WTC11 (cell line): ENCODE measurements at regions not wholly inside any gene's neighbourhood (a gene's known extent, or its start where the extent isn't known, plus 50 kb on each side); places are given as distances from the start of the nearest gene placed in this dataset.

Experiments
- ATAC-seq: fragments of 200-7000 bp; cut with Tn5 transposase; 2 replicates; pipeline ENCODE4 v1.10.0; 2021; ENCODE audit warnings: mild to moderate bottlenecking, moderate library complexity
- CTCF ChIA-PET: fragments of 300-600 bp; sonication (Branson Sonifier 250); formaldehyde crosslinking; loops from one replicate; lab custom pipeline; 2021; ENCODE audit warnings: antibody characterized with exemption; lab: Charles Lee
- POLR2A ChIA-PET: fragments of 350-600 bp; sonication (Branson Sonifier 250); formaldehyde crosslinking; loops from one replicate; lab custom pipeline; 2021; ENCODE audit warnings: antibody characterized with exemption; lab: Charles Lee
- DNase-seq: peaks from one replicate; pipeline ENCODE4 v3.0.0; 2021; ENCODE audit warnings: low spot score
- H3K27ac Mint-ChIP-seq: 2 replicates; pipeline ENCODE4 v1.8.0; 2021; ENCODE audit warnings: mixed read lengths
- H3K27me3 Mint-ChIP-seq: 2 replicates; pipeline ENCODE4 v1.8.0; 2021; ENCODE audit warnings: low read depth, mild to moderate bottlenecking, moderate library complexity, mixed read lengths
- H3K36me3 Mint-ChIP-seq: 2 replicates; pipeline ENCODE4 v1.8.0; 2021; ENCODE audit warnings: mixed read lengths
- H3K4me1 Mint-ChIP-seq: 2 replicates; pipeline ENCODE4 v1.8.0; 2022; ENCODE audit warnings: mixed read lengths
- H3K4me3 Mint-ChIP-seq: 2 replicates; pipeline ENCODE4 v1.8.0; 2021; ENCODE audit warnings: mild to moderate bottlenecking, moderate library complexity, mixed read lengths
- H3K9me3 Mint-ChIP-seq: 2 replicates; pipeline ENCODE4 v1.8.0; 2021; ENCODE audit warnings: mixed read lengths
- ATF1 ChIP-seq: sonication (generic); formaldehyde crosslinking; IDR thresholded peaks from 2 replicates; pipeline ENCODE4 v1.8.1; 2023; ENCODE audit warnings: mild to moderate bottlenecking, moderate library complexity, missing genetic modification reagents
- CREM ChIP-seq: sonication (generic); formaldehyde crosslinking; IDR thresholded peaks from 2 replicates; pipeline ENCODE4 v1.8.1; 2022; ENCODE audit warnings: mild to moderate bottlenecking, missing genetic modification reagents, moderate library complexity
- FOXJ3 ChIP-seq: sonication (generic); formaldehyde crosslinking; IDR thresholded peaks from 2 replicates; pipeline ENCODE4 v1.9.0; 2021; ENCODE audit warnings: missing genetic modification reagents, mild to moderate bottlenecking, borderline replicate concordance
- FOXK1 ChIP-seq: sonication (generic); formaldehyde crosslinking; IDR thresholded peaks from 2 replicates; pipeline ENCODE4 v1.8.0; 2022; ENCODE audit warnings: mild to moderate bottlenecking, moderate library complexity, missing genetic modification reagents
- MYBL2 ChIP-seq: sonication (generic); formaldehyde crosslinking; IDR thresholded peaks from 2 replicates; pipeline ENCODE4 v1.8.1; 2023; ENCODE audit warnings: mild to moderate bottlenecking, moderate library complexity, missing genetic modification reagents
- NR3C1 ChIP-seq: sonication (generic); formaldehyde crosslinking; conservative IDR thresholded peaks from 2 replicates; pipeline ENCODE4 v1.8.1; 2023; ENCODE audit warnings: low read depth, mild to moderate bottlenecking, missing genetic modification reagents
- RORB ChIP-seq: fragments of 250-450 bp; sonication (Bioruptor Pico); IDR thresholded peaks from 2 replicates; pipeline ENCODE4 v1.9.0; 2021; ENCODE audit warnings: mild to moderate bottlenecking
- TCF7 ChIP-seq: sonication (generic); formaldehyde crosslinking; IDR thresholded peaks from 2 replicates; pipeline ENCODE4 v1.8.0; 2022; ENCODE audit warnings: mild to moderate bottlenecking, low read depth, missing genetic modification reagents, moderate library complexity
- TP53 ChIP-seq: sonication (generic); formaldehyde crosslinking; IDR thresholded peaks from 2 replicates; pipeline ENCODE4 v1.8.1; 2023; ENCODE audit warnings: mild to moderate bottlenecking, missing genetic modification reagents
- ZNF138 ChIP-seq: sonication (generic); formaldehyde crosslinking; conservative IDR thresholded peaks from 2 replicates; pipeline ENCODE4 v1.8.1; 2022; ENCODE audit warnings: mild to moderate bottlenecking, moderate library complexity, missing genetic modification reagents
- ZNF232 ChIP-seq: sonication (generic); formaldehyde crosslinking; IDR thresholded peaks from 2 replicates; pipeline ENCODE4 v1.8.0; 2022; ENCODE audit warnings: mild to moderate bottlenecking, missing genetic modification reagents
- ZNF671 ChIP-seq: fragments of 250-450 bp; sonication (Bioruptor Pico); IDR thresholded peaks from 2 replicates; pipeline ENCODE4 v1.8.0; 2021; ENCODE audit warnings: mild to moderate bottlenecking
- TF ChIP-seq, protein P1 (sequence below): sonication (generic); formaldehyde crosslinking; IDR thresholded peaks from 2 replicates; pipeline ENCODE4 v1.8.0; 2022; ENCODE audit warnings: missing genetic modification reagents
- TF ChIP-seq, protein P2 (sequence below): fragments of 200-600 bp; IDR thresholded peaks from 2 replicates; pipeline ENCODE4 v1.8.0; 2022; ENCODE audit warnings: antibody characterized with exemption
- TF ChIP-seq, protein P3 (sequence below): sonication (generic); formaldehyde crosslinking; IDR thresholded peaks from 2 replicates; pipeline ENCODE4 v1.8.0; 2022; ENCODE audit warnings: mild to moderate bottlenecking, missing genetic modification reagents
- TF ChIP-seq, protein P4 (sequence below): fragments of 250-450 bp; sonication (Bioruptor Pico); IDR thresholded peaks from 2 replicates; pipeline ENCODE4 v1.8.0; 2021; ENCODE audit warnings: mild to moderate bottlenecking
- TF ChIP-seq, protein P5 (sequence below): fragments of 250-450 bp; sonication (Bioruptor Pico); IDR thresholded peaks from 2 replicates; pipeline ENCODE4 v1.9.0; 2021; ENCODE audit warnings: mild to moderate bottlenecking
- TF ChIP-seq, protein P6 (sequence below): sonication (generic); formaldehyde crosslinking; IDR thresholded peaks from 2 replicates; pipeline ENCODE4 v1.8.0; 2022; ENCODE audit warnings: mild to moderate bottlenecking, missing genetic modification reagents
- TF ChIP-seq, protein P7 (sequence below): sonication (generic); formaldehyde crosslinking; IDR thresholded peaks from 2 replicates; pipeline ENCODE4 v1.8.1; 2023; ENCODE audit warnings: mild to moderate bottlenecking, missing genetic modification reagents, moderate library complexity

DNA sequence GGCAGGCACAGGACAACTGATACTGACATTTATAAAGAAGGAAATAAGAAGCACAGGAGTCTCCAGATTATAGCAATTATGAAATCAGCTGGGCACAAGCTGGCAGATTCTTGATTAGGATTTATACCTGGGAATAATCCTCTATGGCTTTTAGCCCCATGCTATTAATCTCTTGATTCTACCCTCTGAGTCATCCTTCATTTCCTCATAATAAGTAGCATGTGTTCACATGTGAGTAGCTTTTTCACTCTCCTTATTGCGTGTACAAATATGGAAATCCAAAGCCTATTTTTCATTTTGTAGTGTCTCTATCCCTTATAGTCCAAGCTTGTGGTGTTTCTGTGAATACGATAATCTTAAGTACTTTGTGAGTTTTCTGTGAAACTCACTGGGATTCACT, 185.0 kb upstream of the PRLR start (continued):
- TF ChIP-seq, protein P1, sequence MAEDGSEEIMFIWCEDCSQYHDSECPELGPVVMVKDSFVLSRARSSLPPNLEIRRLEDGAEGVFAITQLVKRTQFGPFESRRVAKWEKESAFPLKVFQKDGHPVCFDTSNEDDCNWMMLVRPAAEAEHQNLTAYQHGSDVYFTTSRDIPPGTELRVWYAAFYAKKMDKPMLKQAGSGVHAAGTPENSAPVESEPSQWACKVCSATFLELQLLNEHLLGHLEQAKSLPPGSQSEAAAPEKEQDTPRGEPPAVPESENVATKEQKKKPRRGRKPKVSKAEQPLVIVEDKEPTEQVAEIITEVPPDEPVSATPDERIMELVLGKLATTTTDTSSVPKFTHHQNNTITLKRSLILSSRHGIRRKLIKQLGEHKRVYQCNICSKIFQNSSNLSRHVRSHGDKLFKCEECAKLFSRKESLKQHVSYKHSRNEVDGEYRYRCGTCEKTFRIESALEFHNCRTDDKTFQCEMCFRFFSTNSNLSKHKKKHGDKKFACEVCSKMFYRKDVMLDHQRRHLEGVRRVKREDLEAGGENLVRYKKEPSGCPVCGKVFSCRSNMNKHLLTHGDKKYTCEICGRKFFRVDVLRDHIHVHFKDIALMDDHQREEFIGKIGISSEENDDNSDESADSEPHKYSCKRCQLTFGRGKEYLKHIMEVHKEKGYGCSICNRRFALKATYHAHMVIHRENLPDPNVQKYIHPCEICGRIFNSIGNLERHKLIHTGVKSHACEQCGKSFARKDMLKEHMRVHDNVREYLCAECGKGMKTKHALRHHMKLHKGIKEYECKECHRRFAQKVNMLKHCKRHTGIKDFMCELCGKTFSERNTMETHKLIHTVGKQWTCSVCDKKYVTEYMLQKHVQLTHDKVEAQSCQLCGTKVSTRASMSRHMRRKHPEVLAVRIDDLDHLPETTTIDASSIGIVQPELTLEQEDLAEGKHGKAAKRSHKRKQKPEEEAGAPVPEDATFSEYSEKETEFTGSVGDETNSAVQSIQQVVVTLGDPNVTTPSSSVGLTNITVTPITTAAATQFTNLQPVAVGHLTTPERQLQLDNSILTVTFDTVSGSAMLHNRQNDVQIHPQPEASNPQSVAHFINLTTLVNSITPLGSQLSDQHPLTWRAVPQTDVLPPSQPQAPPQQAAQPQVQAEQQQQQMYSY, result no peak
- TF ChIP-seq, protein P2, sequence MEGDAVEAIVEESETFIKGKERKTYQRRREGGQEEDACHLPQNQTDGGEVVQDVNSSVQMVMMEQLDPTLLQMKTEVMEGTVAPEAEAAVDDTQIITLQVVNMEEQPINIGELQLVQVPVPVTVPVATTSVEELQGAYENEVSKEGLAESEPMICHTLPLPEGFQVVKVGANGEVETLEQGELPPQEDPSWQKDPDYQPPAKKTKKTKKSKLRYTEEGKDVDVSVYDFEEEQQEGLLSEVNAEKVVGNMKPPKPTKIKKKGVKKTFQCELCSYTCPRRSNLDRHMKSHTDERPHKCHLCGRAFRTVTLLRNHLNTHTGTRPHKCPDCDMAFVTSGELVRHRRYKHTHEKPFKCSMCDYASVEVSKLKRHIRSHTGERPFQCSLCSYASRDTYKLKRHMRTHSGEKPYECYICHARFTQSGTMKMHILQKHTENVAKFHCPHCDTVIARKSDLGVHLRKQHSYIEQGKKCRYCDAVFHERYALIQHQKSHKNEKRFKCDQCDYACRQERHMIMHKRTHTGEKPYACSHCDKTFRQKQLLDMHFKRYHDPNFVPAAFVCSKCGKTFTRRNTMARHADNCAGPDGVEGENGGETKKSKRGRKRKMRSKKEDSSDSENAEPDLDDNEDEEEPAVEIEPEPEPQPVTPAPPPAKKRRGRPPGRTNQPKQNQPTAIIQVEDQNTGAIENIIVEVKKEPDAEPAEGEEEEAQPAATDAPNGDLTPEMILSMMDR, result no peak
- TF ChIP-seq TP53 (CRISPR knock-in tag) (no peak), ZNF671 (CRISPR knock-in tag) (no peak)

DNA sequence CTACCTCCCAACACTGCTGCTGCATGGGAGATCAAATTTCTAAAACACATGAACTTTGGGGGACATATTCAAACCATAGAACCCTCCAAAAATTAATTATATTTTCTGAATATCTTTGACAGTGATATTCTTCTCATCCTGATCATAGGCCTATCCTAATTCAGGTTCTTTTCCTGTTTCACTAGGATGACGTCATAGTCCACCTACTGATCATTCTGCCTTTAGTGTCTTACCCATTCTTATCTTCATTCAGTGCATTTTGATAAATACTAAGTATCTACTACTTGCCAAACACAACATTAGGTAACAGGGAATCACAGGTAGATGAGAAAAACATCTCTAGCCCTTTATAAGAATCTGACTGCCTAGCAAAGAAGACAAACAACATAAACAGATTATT, 179.1 kb upstream of the PRLR start:
- TF ChIP-seq CREM (CRISPR knock-in tag) (no peak), ZNF671 (CRISPR knock-in tag) (no peak), FOXJ3 (CRISPR knock-in tag) (no peak)
- TF ChIP-seq, all 79 proteins: peak for 0
- no peaks in the 10 kb centered on the region for H3K4me1 Mint-ChIP-seq
- H3K9me3 Mint-ChIP-seq, result peaks cover 28% of the 10 kb centered on the region
- CTCF ChIA-PET, result no interaction called here
- H3K27me3 Mint-ChIP-seq, result no peaks in the 10 kb centered on the region
- no peaks in the 10 kb centered on the region for H3K36me3 Mint-ChIP-seq
- POLR2A ChIA-PET, result no interaction called here
- ATAC-seq (no peak), DNase-seq (no peak)
- H3K27ac Mint-ChIP-seq, result no peak overlapping the region
- no peak overlapping the region for H3K4me3 Mint-ChIP-seq

DNA sequence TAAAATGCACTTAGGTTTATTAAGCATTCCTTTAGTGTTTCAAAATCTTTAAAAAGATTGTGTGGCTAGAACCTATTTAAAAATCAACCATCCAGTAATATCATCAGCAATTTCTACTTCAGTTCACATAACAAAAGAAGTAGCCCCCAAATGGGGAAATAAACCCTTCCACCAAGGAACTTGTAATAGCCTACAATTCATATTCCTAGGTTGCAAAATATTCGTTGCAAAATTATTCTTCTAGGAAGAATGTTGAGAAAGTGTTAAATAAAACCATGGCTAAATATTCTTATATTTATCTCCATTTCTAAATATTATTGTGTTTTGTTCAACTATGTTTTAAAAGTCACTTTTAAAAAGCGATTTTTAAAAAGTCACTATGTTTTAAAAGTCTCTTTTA, 177.9 kb upstream of the PRLR start:
- CTCF ChIA-PET, result no interaction called here
- peaks cover 25% of the 10 kb centered on the region for H3K9me3 Mint-ChIP-seq
- H3K27ac Mint-ChIP-seq, result no peak overlapping the region
- TF ChIP-seq, protein P3, sequence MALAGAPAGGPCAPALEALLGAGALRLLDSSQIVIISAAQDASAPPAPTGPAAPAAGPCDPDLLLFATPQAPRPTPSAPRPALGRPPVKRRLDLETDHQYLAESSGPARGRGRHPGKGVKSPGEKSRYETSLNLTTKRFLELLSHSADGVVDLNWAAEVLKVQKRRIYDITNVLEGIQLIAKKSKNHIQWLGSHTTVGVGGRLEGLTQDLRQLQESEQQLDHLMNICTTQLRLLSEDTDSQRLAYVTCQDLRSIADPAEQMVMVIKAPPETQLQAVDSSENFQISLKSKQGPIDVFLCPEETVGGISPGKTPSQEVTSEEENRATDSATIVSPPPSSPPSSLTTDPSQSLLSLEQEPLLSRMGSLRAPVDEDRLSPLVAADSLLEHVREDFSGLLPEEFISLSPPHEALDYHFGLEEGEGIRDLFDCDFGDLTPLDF (CRISPR knock-in tag), result no peak
- TF ChIP-seq ATF1 (CRISPR knock-in tag) (no peak), MYBL2 (no peak), ZNF232 (CRISPR knock-in tag) (no peak), ZNF138 (no peak), FOXK1 (CRISPR knock-in tag) (no peak), TCF7 (CRISPR knock-in tag) (no peak), RORB (CRISPR knock-in tag) (no peak), NR3C1 (no peak)
- TF ChIP-seq, protein P4, sequence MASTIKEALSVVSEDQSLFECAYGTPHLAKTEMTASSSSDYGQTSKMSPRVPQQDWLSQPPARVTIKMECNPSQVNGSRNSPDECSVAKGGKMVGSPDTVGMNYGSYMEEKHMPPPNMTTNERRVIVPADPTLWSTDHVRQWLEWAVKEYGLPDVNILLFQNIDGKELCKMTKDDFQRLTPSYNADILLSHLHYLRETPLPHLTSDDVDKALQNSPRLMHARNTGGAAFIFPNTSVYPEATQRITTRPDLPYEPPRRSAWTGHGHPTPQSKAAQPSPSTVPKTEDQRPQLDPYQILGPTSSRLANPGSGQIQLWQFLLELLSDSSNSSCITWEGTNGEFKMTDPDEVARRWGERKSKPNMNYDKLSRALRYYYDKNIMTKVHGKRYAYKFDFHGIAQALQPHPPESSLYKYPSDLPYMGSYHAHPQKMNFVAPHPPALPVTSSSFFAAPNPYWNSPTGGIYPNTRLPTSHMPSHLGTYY, result no peak
- TF ChIP-seq, protein P5, sequence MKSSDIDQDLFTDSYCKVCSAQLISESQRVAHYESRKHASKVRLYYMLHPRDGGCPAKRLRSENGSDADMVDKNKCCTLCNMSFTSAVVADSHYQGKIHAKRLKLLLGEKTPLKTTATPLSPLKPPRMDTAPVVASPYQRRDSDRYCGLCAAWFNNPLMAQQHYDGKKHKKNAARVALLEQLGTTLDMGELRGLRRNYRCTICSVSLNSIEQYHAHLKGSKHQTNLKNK (CRISPR knock-in tag), result no peak
- TF ChIP-seq, protein P6, sequence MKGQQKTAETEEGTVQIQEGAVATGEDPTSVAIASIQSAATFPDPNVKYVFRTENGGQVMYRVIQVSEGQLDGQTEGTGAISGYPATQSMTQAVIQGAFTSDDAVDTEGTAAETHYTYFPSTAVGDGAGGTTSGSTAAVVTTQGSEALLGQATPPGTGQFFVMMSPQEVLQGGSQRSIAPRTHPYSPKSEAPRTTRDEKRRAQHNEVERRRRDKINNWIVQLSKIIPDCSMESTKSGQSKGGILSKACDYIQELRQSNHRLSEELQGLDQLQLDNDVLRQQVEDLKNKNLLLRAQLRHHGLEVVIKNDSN (CRISPR knock-in tag), result no peak
- TF ChIP-seq, protein P7, sequence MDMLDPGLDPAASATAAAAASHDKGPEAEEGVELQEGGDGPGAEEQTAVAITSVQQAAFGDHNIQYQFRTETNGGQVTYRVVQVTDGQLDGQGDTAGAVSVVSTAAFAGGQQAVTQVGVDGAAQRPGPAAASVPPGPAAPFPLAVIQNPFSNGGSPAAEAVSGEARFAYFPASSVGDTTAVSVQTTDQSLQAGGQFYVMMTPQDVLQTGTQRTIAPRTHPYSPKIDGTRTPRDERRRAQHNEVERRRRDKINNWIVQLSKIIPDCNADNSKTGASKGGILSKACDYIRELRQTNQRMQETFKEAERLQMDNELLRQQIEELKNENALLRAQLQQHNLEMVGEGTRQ (CRISPR knock-in tag), result no peak
- ATAC-seq, result no peak
- no peaks in the 10 kb centered on the region for H3K4me1 Mint-ChIP-seq
- DNase-seq, result no peak
- no peaks in the 10 kb centered on the region for H3K27me3 Mint-ChIP-seq
- POLR2A ChIA-PET, result no interaction called here
- no peak overlapping the region for H3K4me3 Mint-ChIP-seq
- H3K36me3 Mint-ChIP-seq, result no peaks in the 10 kb centered on the region
